Endothelial cell of umbilical vein (primary cell): ENCODE measurements at regions not wholly inside any gene's neighbourhood (a gene's known extent, or its start where the extent isn't known, plus 50 kb on each side); places are given as distances from the start of the nearest gene placed in this dataset.

ENCODE experiments used
- BruUV-seq: library from RNA; stranded (reverse); fragments of 400-500 nt; replicated peaks from 2 replicates; lab custom pipeline; 2021; lab: Mats Ljungman, UMichigan
- CTCF ChIA-PET: fragments of 300-600, 350-600 bp; sonication (Branson Sonifier 250); formaldehyde crosslinking; loops from one replicate; lab custom pipeline; 2021; ENCODE audit warnings: antibody characterized with exemption, inconsistent platforms; lab: Charles Lee
- POLR2A ChIA-PET: fragments of 300-600, 350-600 bp; sonication (Branson Sonifier 250); formaldehyde crosslinking; loops from one replicate; lab custom pipeline; 2021; ENCODE audit warnings: antibody characterized with exemption, inconsistent platforms; lab: Charles Lee
- DNase-seq: peaks from one replicate; pipeline ENCODE4 v3.0.0-alpha.2; 2011; ENCODE audit warnings: low read depth, low spot score
- FAIRE-seq: peaks from 2 replicates; lab custom pipeline; 2011; peaks lifted over from hg19 to GRCh38; lab: Jason Lieb, UNC
- H2AFZ ChIP-seq: 2 replicates; pipeline ENCODE4 v1.6.0; 2012; ENCODE audit warnings: low read depth, low read length, control low read depth, inconsistent platforms
- H3K27ac ChIP-seq: 2 replicates; pipeline ENCODE4 v1.5.1; 2011; ENCODE audit warnings: low read depth, mild to moderate bottlenecking, control low read depth, low read length, moderate library complexity; ENCODE audit not compliant: insufficient read depth
- H3K27me3 ChIP-seq, 2 experiments: 2 replicates each; pipeline versions ENCODE4 v1.6.0 to v1.6.1; 2011; ENCODE audit warnings: low read length in 2 of 2, mixed read lengths in 1 of 2; ENCODE audit not compliant: control insufficient read depth in 2 of 2, insufficient read depth in 2 of 2
- H3K36me3 ChIP-seq, 2 experiments: 2 replicates in 1 of 2; 3 replicates in 1 of 2; pipeline ENCODE4 v1.5.1; 2011; ENCODE audit warnings: low read length in 2 of 2, mild to moderate bottlenecking in 1 of 2, moderate library complexity in 1 of 2; ENCODE audit not compliant: control insufficient read depth in 2 of 2, insufficient read depth in 2 of 2; ENCODE audit errors: extremely low read depth in 1 of 2
- H3K4me1 ChIP-seq: 3 replicates; pipeline ENCODE4 v1.5.1; 2011; ENCODE audit warnings: mild to moderate bottlenecking, low read length; ENCODE audit not compliant: control insufficient read depth, insufficient read depth; ENCODE audit errors: extremely low read depth
- H3K4me2 ChIP-seq: 2 replicates; pipeline ENCODE4 v1.6.1; 2011; ENCODE audit warnings: low read length, control low read depth, mixed read lengths; ENCODE audit not compliant: insufficient read depth
- H3K4me3 ChIP-seq, 3 experiments: fragments of 200-600 bp in 1 of 3; sonication (generic), shearing (Covaris generic) in 1 of 3; replicated peaks in 1 of 3; 2 replicates each; pipeline ENCODE4 v1.5.1; 2011 to 2016; ENCODE audit warnings: control low read depth in 3 of 3, low read length in 3 of 3, mild to moderate bottlenecking in 2 of 3, inconsistent platforms in 1 of 3, low read depth in 1 of 3, moderate library complexity in 1 of 3; ENCODE audit not compliant: insufficient read depth in 1 of 3
- H3K79me2 ChIP-seq: 2 replicates; pipeline ENCODE4 v1.6.0; 2012; ENCODE audit warnings: low read length, inconsistent platforms; ENCODE audit not compliant: control insufficient read depth, insufficient read depth
- H3K9ac ChIP-seq: replicated peaks from 2 replicates; pipeline ENCODE3; 2011; ENCODE audit warnings: low read length, control low read depth; ENCODE audit not compliant: insufficient read depth; ENCODE audit errors: extremely low read depth
- H3K9me1 ChIP-seq: replicated peaks from 3 replicates; pipeline ENCODE4 v1.6.0; 2011; ENCODE audit warnings: mild to moderate bottlenecking, low read length; ENCODE audit not compliant: control insufficient read depth, insufficient read depth; ENCODE audit errors: extremely low read depth
- H3K9me3 ChIP-seq: replicated peaks from 2 replicates; pipeline ENCODE4 v1.5.1; 2012; ENCODE audit warnings: low read length, inconsistent platforms; ENCODE audit not compliant: control insufficient read depth, insufficient read depth
- H4K20me1 ChIP-seq: replicated peaks from 2 replicates; pipeline ENCODE3; 2011; ENCODE audit warnings: mild to moderate bottlenecking, low read length; ENCODE audit not compliant: control insufficient read depth, insufficient read depth; ENCODE audit errors: extremely low read depth
- CTCF ChIP-seq, 2 donors: IDR thresholded peaks; 1 replicate in 1 of 2; 2 replicates in 1 of 2; pipeline ENCODE4 v1.5.1; 2011; ENCODE audit warnings: low read length in 2 of 2, mild to moderate bottlenecking in 2 of 2, moderate library complexity in 2 of 2, control low read depth in 1 of 2, inconsistent platforms in 1 of 2, low read depth in 1 of 2; ENCODE audit not compliant: insufficient read depth in 1 of 2; ENCODE audit errors: extremely low read depth in 1 of 2
- EZH2 ChIP-seq: IDR thresholded peaks from 2 replicates; pipeline ENCODE4 v1.6.1; 2012; ENCODE audit warnings: borderline replicate concordance, low read depth, mild to moderate bottlenecking, moderate library complexity, low read length, inconsistent platforms; ENCODE audit not compliant: severe bottlenecking
- FOS ChIP-seq: IDR thresholded peaks from 2 replicates; pipeline ENCODE4 v1.6.1; 2011; ENCODE audit warnings: mild to moderate bottlenecking, low read length, moderate library complexity, borderline replicate concordance; ENCODE audit not compliant: insufficient read depth
- GATA2 ChIP-seq: IDR thresholded peaks from 2 replicates; pipeline ENCODE4 v1.7.0; 2011; ENCODE audit warnings: low read depth, mild to moderate bottlenecking, moderate library complexity, mixed read lengths, low read length; ENCODE audit not compliant: insufficient read length, insufficient read depth
- JUN ChIP-seq: IDR thresholded peaks from 2 replicates; pipeline ENCODE4 v1.6.1; 2011; ENCODE audit warnings: borderline replicate concordance, low read depth; ENCODE audit not compliant: insufficient read length, insufficient read depth
- MAX ChIP-seq: IDR thresholded peaks from 2 replicates; pipeline ENCODE4 v1.6.1; 2011; ENCODE audit not compliant: insufficient read depth, insufficient read length
- MYC ChIP-seq: IDR thresholded peaks from one replicate; pipeline ENCODE4 v1.6.1; 2011; ENCODE audit warnings: mild to moderate bottlenecking, low read depth, low read length
- POLR2A ChIP-seq: IDR thresholded peaks from 2 replicates; pipeline ENCODE4 v1.6.1; 2012; ENCODE audit warnings: low read depth, mild to moderate bottlenecking, control low read depth, low read length
- POLR2AphosphoS5 ChIP-seq: IDR thresholded peaks from 2 replicates; pipeline ENCODE4 v1.6.1; 2012; ENCODE audit warnings: low read depth, mild to moderate bottlenecking, control low read depth, low read length, moderate library complexity; ENCODE audit not compliant: insufficient read depth
- dilution Hi-C: fragments of 300-500 bp; cut with MboI; formaldehyde crosslinking; loops from one replicate; pipeline ENCODE4 v1.15.0; 2019; ENCODE audit warnings: low sequenced_read_pairs; ENCODE audit not compliant: extremely low pct_ligation_motif_present
- intact Hi-C: fragments of 100-400 bp; cut with micrococcal nuclease; formaldehyde crosslinking; loops from one replicate; pipeline ENCODE4 v1.10.0; 2022

GRCh38 chr11:119504371-119504770, 81.4 kb upstream of the THY1 start:
- FAIRE-seq (no peak), DNase-seq (no peak)
- dilution Hi-C loops (no loop called here), intact Hi-C loops (no loop called here)
- TF ChIP-seq EZH2 (no peak), MAX (no peak), JUN (no peak), FOS (no peak), GATA2 (no peak), MYC (no peak), POLR2A (no peak), POLR2AphosphoS5 (no peak), CTCF (IDR thresholded peaks at IDR 0.05; ENCODE audit: extremely low read depth in 1 of 2, insufficient read depth in 1 of 2, low read depth in 1 of 2, low read length in 2 of 2) (no peak)
- Histone ChIP-seq H3K4me1 (no peaks in the 10 kb centered on the region), H3K79me2 (no peaks in the 10 kb centered on the region), H3K27me3 (no peaks in the 10 kb centered on the region), H4K20me1 (no peaks in the 10 kb centered on the region), H3K36me3 (no peaks in the 10 kb centered on the region), H3K27ac (no peak overlapping the region), H3K4me3 (no peak overlapping the region), H3K9me1 (no peaks in the 10 kb centered on the region), H2AFZ (no peak overlapping the region), H3K9me3 (no peaks in the 10 kb centered on the region), H3K4me2 (no peak overlapping the region), H3K9ac (no peak overlapping the region)
- no TSS peak for BruUV-seq
- ChIA-PET POLR2A (no interaction called here), CTCF (interaction anchor here (0.6 kb wide), 1 partner anchor 22 kb away, joined by 3 read pairs; no protein-coding TSS in a partner anchor)
